Loucy (cell line): ENCODE measurements at regions not wholly inside any gene's neighbourhood (a gene's known extent, or its start where the extent isn't known, plus 50 kb on each side); places are given as distances from the start of the nearest gene placed in this dataset.

Experiments used
- CTCF ChIP-seq: fragments of 200-600 bp; sonication (generic); conservative IDR thresholded peaks from 2 replicates; pipeline ENCODE4 v1.5.1; 2014; ENCODE audit warnings: mild to moderate bottlenecking, antibody characterized with exemption, low read length
- EZH2phosphoT487 ChIP-seq: fragments of 200-600 bp; IDR thresholded peaks from 2 replicates; pipeline ENCODE4 v1.6.1; 2018; ENCODE audit warnings: antibody characterized with exemption, mild to moderate bottlenecking, moderate library complexity, borderline replicate concordance

GRCh38 chr15:39079296-39079847, 501.5 kb upstream of the THBS1 start:
- no peak for TF ChIP-seq CTCF
- TF ChIP-seq EZH2phosphoT487, result no peak
